ENCODE measurements at regions not wholly inside any gene's neighbourhood (a gene's known extent, or its start where the extent isn't known, plus 50 kb on each side); places are given as distances from the start of the nearest gene placed in this dataset.

DNA sequence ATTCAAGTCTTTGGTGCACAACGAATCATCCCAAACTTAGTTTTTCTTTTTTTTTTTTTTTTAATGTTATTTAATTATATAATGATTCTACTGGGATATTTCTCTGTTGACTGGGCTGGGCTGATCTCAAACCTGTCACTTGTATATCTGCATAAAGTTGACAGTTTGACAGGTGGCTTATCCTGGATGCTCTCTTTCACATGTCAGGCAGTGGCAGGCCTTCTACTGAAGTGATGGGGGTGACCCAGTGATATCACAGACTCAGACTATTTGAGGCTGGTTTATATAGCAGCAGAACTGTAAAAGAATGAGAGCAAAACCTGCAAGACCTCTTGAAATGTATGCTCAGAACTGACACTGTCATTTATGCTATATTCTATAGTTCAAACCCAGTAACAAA lies 1813.5 kb upstream of the CDH6 start:
- H3K36me3 ChIP-seq: no peaks in the 10 kb centered on the region
- no peak overlapping the region for H3K4me3 ChIP-seq
- no peaks in the 10 kb centered on the region for H3K9me3 ChIP-seq (replicated peaks)
- no peak for TF ChIP-seq CTCF (IDR thresholded peaks at IDR 0.05; ENCODE audit: borderline replicate concordance)
- no peaks in the 10 kb centered on the region for H3K4me1 ChIP-seq
- no peak overlapping the region for H3K27ac ChIP-seq (replicated peaks)
- intact Hi-C loops (cut with micrococcal nuclease): no loop called here
- H3K27me3 ChIP-seq (ENCODE audit: low read depth): no peaks in the 10 kb centered on the region
- DNase-seq: no peak

DNA sequence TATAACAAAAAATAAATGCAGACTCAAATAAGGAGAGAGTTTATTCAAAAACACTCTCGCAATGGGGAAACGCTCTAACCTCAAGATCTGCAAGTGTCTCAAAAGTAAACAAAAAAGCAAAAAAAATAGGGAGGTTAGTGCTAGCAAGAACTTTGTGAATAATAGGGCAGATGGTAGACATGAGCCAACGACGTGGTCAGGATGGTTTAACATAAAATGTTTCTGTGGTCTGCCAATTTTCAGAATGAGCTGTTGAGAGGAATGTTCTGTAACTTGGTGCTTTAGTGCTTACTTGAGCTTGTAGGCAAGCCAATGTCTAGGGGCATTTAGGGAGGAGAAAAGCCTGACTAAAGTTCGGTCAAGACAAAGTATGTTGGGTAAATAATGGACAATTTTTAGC lies 1813.9 kb upstream of the CDH6 start:
- Histone ChIP-seq H3K36me3 (no peaks in the 10 kb centered on the region), H3K9me3 (replicated peaks) (no peaks in the 10 kb centered on the region), H3K27me3 (ENCODE audit: low read depth) (no peaks in the 10 kb centered on the region), H3K4me1 (no peaks in the 10 kb centered on the region), H3K4me3 (no peak overlapping the region), H3K27ac (replicated peaks) (no peak overlapping the region)
- intact Hi-C loops (cut with micrococcal nuclease): no loop called here
- TF ChIP-seq CTCF (IDR thresholded peaks at IDR 0.05; ENCODE audit: borderline replicate concordance): no peak
- DNase-seq: no peak

- H3K4me1 ChIP-seq: no peaks in the 10 kb centered on the region
- intact Hi-C loops (cut with micrococcal nuclease): no loop called here
- no peaks in the 10 kb centered on the region for H3K36me3 ChIP-seq
- TF ChIP-seq CTCF (IDR thresholded peaks at IDR 0.05; ENCODE audit: borderline replicate concordance): no peak
- H3K27me3 ChIP-seq (ENCODE audit: low read depth): no peaks in the 10 kb centered on the region
- no peak for DNase-seq
- no peak overlapping the region for H3K27ac ChIP-seq (replicated peaks)
- no peaks in the 10 kb centered on the region for H3K9me3 ChIP-seq (replicated peaks)
- H3K4me3 ChIP-seq: no peak overlapping the region
These were observed 1815.4 kb upstream of the CDH6 start for GRCh38 chr5:29378104-29378503.

DNA sequence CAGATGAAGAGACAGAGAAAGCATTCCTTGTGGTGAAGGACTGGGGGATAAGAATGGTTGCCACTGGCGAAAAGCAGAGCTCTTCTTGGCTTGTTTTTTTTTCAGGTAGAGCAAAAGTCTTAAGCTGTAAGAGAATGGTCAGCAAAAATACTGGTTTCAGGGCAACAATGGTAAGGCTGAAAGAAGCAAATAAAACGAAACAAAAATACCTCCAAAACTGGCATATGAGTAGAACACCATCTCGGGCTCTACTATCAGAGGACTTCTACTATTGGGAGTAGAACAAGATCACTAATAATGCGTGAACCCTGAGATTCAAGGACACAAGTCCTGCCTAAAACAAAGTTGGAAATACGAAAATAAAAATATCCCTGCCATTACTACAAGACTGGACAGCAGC lies 1823.2 kb upstream of the CDH6 start:
- intact Hi-C loops (cut with micrococcal nuclease): no loop called here
- H3K9me3 ChIP-seq (replicated peaks): no peaks in the 10 kb centered on the region
- H3K36me3 ChIP-seq: no peaks in the 10 kb centered on the region
- DNase-seq: no peak
- H3K4me3 ChIP-seq: no peak overlapping the region
- H3K27me3 ChIP-seq (ENCODE audit: low read depth): no peaks in the 10 kb centered on the region
- H3K4me1 ChIP-seq: no peaks in the 10 kb centered on the region
- TF ChIP-seq CTCF (IDR thresholded peaks at IDR 0.05; ENCODE audit: borderline replicate concordance): no peak
- H3K27ac ChIP-seq (replicated peaks): no peak overlapping the region

DNA sequence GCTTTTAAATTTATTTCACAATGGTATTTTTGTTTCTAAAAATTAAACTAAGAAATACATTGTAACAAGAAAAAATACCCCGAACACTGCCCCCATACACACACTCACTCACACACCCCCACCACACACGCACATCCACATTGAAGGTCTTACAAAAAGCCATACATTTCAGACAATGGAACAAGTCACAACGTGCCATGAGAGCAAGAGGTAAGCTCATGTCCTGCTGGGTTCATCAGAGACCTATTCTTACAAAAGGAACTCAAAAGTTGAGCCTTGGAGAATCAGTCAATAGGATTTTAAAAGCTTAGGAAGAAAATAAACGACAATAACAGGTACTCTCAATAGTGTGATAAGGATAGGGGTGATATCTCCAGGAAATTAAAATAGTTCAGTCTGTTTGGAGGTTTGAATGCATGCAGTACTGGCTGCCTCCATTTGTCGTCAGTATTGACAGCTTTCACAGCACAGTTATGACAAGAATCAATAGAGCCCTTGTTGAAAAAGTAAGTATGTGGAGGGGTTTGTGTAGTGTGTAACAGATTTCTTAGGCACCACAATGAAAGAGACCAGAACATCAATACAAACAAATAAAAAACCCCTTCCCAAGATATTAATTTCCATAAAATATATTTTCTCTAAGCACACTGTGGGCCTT lies 1826.2 kb upstream of the CDH6 start:
- Histone ChIP-seq H3K36me3 (no peaks in the 10 kb centered on the region), H3K27ac (replicated peaks) (no peak overlapping the region), H3K9me3 (replicated peaks) (no peaks in the 10 kb centered on the region), H3K27me3 (ENCODE audit: low read depth) (no peaks in the 10 kb centered on the region), H3K4me1 (no peaks in the 10 kb centered on the region), H3K4me3 (no peak overlapping the region)
- intact Hi-C loops (cut with micrococcal nuclease): no loop called here
- DNase-seq: no peak
- TF ChIP-seq CTCF (IDR thresholded peaks at IDR 0.05; ENCODE audit: borderline replicate concordance): no peak

Data from left ventricle myocardium inferior (tissue), 1 donor.